ENCODE measurements at regions not wholly inside any gene's neighbourhood (a gene's known extent, or its start where the extent isn't known, plus 50 kb on each side); places are given as distances from the start of the nearest gene placed in this dataset.

DNA sequence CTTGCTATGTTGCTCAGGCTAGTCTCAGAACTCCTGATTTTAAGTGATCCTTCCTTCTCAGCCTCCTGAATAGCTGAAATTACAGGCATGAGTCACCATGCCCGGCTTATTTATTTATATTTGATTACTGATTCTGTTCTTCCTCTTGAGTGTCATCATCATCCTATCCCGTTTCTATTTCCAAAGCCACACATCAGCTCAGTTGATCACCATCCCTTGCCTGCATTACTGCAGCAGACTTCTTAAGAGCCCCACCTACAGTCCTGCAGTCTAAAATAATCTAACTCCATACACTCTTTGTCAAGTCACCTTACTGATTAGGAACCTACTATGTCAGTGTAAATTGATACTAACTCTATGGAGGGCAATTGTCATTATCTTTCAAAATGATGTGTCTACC lies 138.9 kb upstream of the RAI14 start:
- ATAC-seq (no peak), DNase-seq (ENCODE audit: low spot score) (no peak)
- H3K4me3 Mint-ChIP-seq, result no peak overlapping the region
- H3K4me1 Mint-ChIP-seq, result peaks cover 11% of the 10 kb centered on the region
- ChIA-PET CTCF (no interaction called here), POLR2A (no interaction called here)
- peaks cover 4% of the 10 kb centered on the region; the same call in 1 of the 2 replicates for H3K9me3 Mint-ChIP-seq
- no peaks in the 10 kb centered on the region for H3K36me3 Mint-ChIP-seq
- no peak overlapping the region for H3K27ac Mint-ChIP-seq
- H3K27me3 Mint-ChIP-seq (ENCODE audit: low read depth), result no peaks in the 10 kb centered on the region
- TF ChIP-seq ZNF219 (CRISPR knock-in tag; IDR thresholded peaks at IDR 0.05; ENCODE audit: borderline replicate concordance), result no peak
- no peak for TF ChIP-seq NFE2L1 (CRISPR knock-in tag; IDR thresholded peaks at IDR 0.05)
- TF ChIP-seq, protein P1, sequence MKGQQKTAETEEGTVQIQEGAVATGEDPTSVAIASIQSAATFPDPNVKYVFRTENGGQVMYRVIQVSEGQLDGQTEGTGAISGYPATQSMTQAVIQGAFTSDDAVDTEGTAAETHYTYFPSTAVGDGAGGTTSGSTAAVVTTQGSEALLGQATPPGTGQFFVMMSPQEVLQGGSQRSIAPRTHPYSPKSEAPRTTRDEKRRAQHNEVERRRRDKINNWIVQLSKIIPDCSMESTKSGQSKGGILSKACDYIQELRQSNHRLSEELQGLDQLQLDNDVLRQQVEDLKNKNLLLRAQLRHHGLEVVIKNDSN (CRISPR knock-in tag; IDR thresholded peaks at IDR 0.05), result no peak
- TF ChIP-seq TEAD4 (CRISPR knock-in tag; IDR thresholded peaks at IDR 0.05), result no peak
- TF ChIP-seq FOXK1 (CRISPR knock-in tag; IDR thresholded peaks at IDR 0.05), result no peak
- no peak for TF ChIP-seq ZNF232 (CRISPR knock-in tag; IDR thresholded peaks at IDR 0.05)
- TF ChIP-seq TCF7 (CRISPR knock-in tag; IDR thresholded peaks at IDR 0.05; ENCODE audit: low read depth), result no peak
- TF ChIP-seq, protein P2, sequence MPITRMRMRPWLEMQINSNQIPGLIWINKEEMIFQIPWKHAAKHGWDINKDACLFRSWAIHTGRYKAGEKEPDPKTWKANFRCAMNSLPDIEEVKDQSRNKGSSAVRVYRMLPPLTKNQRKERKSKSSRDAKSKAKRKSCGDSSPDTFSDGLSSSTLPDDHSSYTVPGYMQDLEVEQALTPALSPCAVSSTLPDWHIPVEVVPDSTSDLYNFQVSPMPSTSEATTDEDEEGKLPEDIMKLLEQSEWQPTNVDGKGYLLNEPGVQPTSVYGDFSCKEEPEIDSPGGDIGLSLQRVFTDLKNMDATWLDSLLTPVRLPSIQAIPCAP (CRISPR knock-in tag; IDR thresholded peaks at IDR 0.05), result no peak
- TF ChIP-seq, protein P3, sequence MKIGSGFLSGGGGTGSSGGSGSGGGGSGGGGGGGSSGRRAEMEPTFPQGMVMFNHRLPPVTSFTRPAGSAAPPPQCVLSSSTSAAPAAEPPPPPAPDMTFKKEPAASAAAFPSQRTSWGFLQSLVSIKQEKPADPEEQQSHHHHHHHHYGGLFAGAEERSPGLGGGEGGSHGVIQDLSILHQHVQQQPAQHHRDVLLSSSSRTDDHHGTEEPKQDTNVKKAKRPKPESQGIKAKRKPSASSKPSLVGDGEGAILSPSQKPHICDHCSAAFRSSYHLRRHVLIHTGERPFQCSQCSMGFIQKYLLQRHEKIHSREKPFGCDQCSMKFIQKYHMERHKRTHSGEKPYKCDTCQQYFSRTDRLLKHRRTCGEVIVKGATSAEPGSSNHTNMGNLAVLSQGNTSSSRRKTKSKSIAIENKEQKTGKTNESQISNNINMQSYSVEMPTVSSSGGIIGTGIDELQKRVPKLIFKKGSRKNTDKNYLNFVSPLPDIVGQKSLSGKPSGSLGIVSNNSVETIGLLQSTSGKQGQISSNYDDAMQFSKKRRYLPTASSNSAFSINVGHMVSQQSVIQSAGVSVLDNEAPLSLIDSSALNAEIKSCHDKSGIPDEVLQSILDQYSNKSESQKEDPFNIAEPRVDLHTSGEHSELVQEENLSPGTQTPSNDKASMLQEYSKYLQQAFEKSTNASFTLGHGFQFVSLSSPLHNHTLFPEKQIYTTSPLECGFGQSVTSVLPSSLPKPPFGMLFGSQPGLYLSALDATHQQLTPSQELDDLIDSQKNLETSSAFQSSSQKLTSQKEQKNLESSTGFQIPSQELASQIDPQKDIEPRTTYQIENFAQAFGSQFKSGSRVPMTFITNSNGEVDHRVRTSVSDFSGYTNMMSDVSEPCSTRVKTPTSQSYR (CRISPR knock-in tag; IDR thresholded peaks at IDR 0.05), result no peak
- TF ChIP-seq, protein P4, sequence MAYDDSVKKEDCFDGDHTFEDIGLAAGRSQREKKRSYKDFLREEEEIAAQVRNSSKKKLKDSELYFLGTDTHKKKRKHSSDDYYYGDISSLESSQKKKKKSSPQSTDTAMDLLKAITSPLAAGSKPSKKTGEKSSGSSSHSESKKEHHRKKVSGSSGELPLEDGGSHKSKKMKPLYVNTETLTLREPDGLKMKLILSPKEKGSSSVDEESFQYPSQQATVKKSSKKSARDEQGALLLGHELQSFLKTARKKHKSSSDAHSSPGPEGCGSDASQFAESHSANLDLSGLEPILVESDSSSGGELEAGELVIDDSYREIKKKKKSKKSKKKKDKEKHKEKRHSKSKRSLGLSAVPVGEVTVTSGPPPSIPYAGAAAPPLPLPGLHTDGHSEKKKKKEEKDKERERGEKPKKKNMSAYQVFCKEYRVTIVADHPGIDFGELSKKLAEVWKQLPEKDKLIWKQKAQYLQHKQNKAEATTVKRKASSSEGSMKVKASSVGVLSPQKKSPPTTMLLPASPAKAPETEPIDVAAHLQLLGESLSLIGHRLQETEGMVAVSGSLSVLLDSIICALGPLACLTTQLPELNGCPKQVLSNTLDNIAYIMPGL (CRISPR knock-in tag; IDR thresholded peaks at IDR 0.05), result no peak
- TF ChIP-seq, protein P5, sequence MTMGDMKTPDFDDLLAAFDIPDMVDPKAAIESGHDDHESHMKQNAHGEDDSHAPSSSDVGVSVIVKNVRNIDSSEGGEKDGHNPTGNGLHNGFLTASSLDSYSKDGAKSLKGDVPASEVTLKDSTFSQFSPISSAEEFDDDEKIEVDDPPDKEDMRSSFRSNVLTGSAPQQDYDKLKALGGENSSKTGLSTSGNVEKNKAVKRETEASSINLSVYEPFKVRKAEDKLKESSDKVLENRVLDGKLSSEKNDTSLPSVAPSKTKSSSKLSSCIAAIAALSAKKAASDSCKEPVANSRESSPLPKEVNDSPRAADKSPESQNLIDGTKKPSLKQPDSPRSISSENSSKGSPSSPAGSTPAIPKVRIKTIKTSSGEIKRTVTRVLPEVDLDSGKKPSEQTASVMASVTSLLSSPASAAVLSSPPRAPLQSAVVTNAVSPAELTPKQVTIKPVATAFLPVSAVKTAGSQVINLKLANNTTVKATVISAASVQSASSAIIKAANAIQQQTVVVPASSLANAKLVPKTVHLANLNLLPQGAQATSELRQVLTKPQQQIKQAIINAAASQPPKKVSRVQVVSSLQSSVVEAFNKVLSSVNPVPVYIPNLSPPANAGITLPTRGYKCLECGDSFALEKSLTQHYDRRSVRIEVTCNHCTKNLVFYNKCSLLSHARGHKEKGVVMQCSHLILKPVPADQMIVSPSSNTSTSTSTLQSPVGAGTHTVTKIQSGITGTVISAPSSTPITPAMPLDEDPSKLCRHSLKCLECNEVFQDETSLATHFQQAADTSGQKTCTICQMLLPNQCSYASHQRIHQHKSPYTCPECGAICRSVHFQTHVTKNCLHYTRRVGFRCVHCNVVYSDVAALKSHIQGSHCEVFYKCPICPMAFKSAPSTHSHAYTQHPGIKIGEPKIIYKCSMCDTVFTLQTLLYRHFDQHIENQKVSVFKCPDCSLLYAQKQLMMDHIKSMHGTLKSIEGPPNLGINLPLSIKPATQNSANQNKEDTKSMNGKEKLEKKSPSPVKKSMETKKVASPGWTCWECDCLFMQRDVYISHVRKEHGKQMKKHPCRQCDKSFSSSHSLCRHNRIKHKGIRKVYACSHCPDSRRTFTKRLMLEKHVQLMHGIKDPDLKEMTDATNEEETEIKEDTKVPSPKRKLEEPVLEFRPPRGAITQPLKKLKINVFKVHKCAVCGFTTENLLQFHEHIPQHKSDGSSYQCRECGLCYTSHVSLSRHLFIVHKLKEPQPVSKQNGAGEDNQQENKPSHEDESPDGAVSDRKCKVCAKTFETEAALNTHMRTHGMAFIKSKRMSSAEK (CRISPR knock-in tag; IDR thresholded peaks at IDR 0.05; ENCODE audit: borderline replicate concordance), result no peak
- no peak for TF ChIP-seq PRRX2 (CRISPR knock-in tag; IDR thresholded peaks at IDR 0.05)
- TF ChIP-seq NR2C2 (CRISPR knock-in tag; IDR thresholded peaks at IDR 0.05), result no peak
- no peak for TF ChIP-seq SMAD3 (CRISPR knock-in tag; IDR thresholded peaks at IDR 0.05; ENCODE audit: borderline replicate concordance)
- no peak for TF ChIP-seq RELA (CRISPR knock-in tag; IDR thresholded peaks at IDR 0.05; ENCODE audit: borderline replicate concordance)
- TF ChIP-seq NFYB (CRISPR knock-in tag; conservative IDR thresholded peaks at IDR 0.05; ENCODE audit: low read depth), result no peak
